NB4 (cell line): ENCODE measurements at regions not wholly inside any gene's neighbourhood (a gene's known extent, or its start where the extent isn't known, plus 50 kb on each side); places are given as distances from the start of the nearest gene placed in this dataset.
"Not testable (repeated sequence)": the region's sequence is repeated elsewhere in the genome, so short reads cannot be mapped to it uniquely, and the experiment has no call there.

ENCODE experiments used
- DNase-seq: peaks from one replicate; pipeline ENCODE4 v3.0.0; 2010; ENCODE audit warnings: low read depth
- H3K4me3 ChIP-seq: one replicate; pipeline ENCODE4 v1.5.1; 2011; ENCODE audit warnings: mild to moderate bottlenecking, low read depth, low read length, moderate library complexity
- CTCF ChIP-seq: IDR thresholded peaks from one replicate; pipeline ENCODE4 v1.5.1; 2012; ENCODE audit warnings: low read depth, low read length
- MAX ChIP-seq: IDR thresholded peaks from 2 replicates; pipeline ENCODE4 v1.6.1; 2011; ENCODE audit warnings: low read depth, low read length
- MYC ChIP-seq: IDR thresholded peaks from 2 replicates; pipeline ENCODE4 v1.6.1; 2011; ENCODE audit warnings: low read depth, low read length
- POLR2A ChIP-seq: IDR thresholded peaks from 2 replicates; pipeline ENCODE4 v1.6.1; 2011; ENCODE audit warnings: mild to moderate bottlenecking; ENCODE audit not compliant: insufficient read length; ENCODE audit errors: extremely low read depth

- no peak for DNase-seq
- H3K4me3 ChIP-seq, result no peak overlapping the region
- no peak for TF ChIP-seq MAX
- no peak for TF ChIP-seq CTCF
- no peak for TF ChIP-seq POLR2A
- TF ChIP-seq MYC, result no peak
Observed at GRCh38 chr18:72993250-72993649, 125.5 kb upstream of the NETO1 start.

GRCh38 chr18:72991379-72991778, 123.6 kb upstream of the NETO1 start:
- no peak overlapping the region for H3K4me3 ChIP-seq
- TF ChIP-seq MAX, result no peak
- TF ChIP-seq CTCF, result no peak
- TF ChIP-seq POLR2A, result no peak
- no peak for TF ChIP-seq MYC
- DNase-seq, result no peak

- not testable (repeated sequence) for DNase-seq, H3K4me3 ChIP-seq
Observed at GRCh38 chr18:72987570-72987969, 119.8 kb upstream of the NETO1 start.

GRCh38 chr18:72986103-72986502, 118.3 kb upstream of the NETO1 start:
- no peak overlapping the region for H3K4me3 ChIP-seq
- DNase-seq, result no peak
- TF ChIP-seq MYC (no peak), CTCF (no peak), POLR2A (no peak), MAX (no peak)

GRCh38 chr18:72985686-72986085, 117.9 kb upstream of the NETO1 start:
- no peak for DNase-seq
- no peak for TF ChIP-seq POLR2A
- no peak for TF ChIP-seq MAX
- TF ChIP-seq MYC, result no peak
- TF ChIP-seq CTCF, result no peak
- H3K4me3 ChIP-seq, result no peak overlapping the region

- no peak for TF ChIP-seq MYC
- TF ChIP-seq MAX, result no peak
- TF ChIP-seq CTCF, result no peak
- no peak for TF ChIP-seq POLR2A
- no peak for DNase-seq
- no peak overlapping the region for H3K4me3 ChIP-seq
Observed at GRCh38 chr18:72984290-72984689, 116.5 kb upstream of the NETO1 start.
